ENCODE measurements at regions not wholly inside any gene's neighbourhood (a gene's known extent, or its start where the extent isn't known, plus 50 kb on each side); places are given as distances from the start of the nearest gene placed in this dataset.
"Not testable (repeated sequence)": the region's sequence is repeated elsewhere in the genome, so short reads cannot be mapped to it uniquely, and the experiment has no call there.

DNA sequence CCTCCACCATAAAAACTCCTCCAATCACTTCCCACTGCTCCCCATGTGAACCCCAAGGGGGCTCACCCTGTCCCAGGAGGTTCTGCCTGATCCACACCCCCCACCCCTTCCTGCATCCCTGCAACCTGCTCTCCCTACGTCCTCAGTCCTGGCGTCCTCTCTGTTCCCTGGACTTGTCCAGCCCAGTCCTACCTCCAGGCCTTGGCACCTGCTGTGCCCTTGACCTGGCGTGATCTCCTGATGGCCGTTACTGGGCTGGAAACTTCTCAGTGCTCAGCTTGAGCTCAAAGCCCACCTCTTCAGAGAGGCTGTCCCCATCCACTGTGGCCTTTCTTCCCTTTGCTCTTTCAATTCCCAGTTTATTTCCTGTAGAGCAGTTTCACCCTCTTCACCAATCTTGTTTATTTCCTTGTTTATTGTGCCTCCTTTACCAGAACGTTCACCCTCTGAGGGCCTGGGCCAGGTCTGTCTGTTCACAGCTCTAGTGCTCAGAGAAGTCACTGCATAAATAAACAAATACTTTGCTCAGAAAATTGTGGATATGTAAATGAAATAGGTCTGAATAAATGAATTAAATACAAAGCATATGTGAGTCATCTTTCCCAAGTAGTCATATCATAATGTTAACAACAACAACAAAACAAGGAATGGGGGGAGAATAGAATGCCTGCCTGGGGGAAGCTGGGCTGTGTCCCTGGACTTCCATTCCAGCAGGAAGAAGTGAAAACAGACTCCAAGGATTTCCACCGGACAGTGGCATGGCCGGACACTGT, 175.7 kb upstream of the SULF2 start:
- H3K9me3 ChIP-seq: no peaks in the 10 kb centered on the region
- no peak for ATAC-seq
- DNase-seq: no peak
- peaks cover 0 to 18% (median 2%) of the 10 kb centered on the region in 12 donors for H3K4me1 ChIP-seq
- TF ChIP-seq POLR2A (IDR thresholded peaks at IDR 0.05) (no peak), CTCF (IDR thresholded peaks at IDR 0.05) (no peak)
- H3K4me3 ChIP-seq: no peak overlapping the region
- WGBS, 4 donors: 77 to 80% (median 79%) methylated on average over 7 of the region's 7 CpGs
- no peak overlapping the region for H3K27ac ChIP-seq
- intact Hi-C loops (cut with DNase I): no loop called here
- H3K36me3 ChIP-seq: no peaks in the 10 kb centered on the region
- H3K27me3 ChIP-seq: no peaks in the 10 kb centered on the region

GRCh38 chr20:47960277-47960676, 175.0 kb upstream of the SULF2 start:
- ATAC-seq (no peak), DNase-seq (no peak)
- intact Hi-C loops (cut with DNase I): no loop called here
- Histone ChIP-seq H3K27me3 (no peaks in the 10 kb centered on the region), H3K9me3 (no peaks in the 10 kb centered on the region), H3K4me3 (no peak overlapping the region), H3K27ac (no peak overlapping the region), H3K4me1 (peaks cover 0 to 18% (median 2%) of the 10 kb centered on the region in 12 donors), H3K36me3 (no peaks in the 10 kb centered on the region)
- no peak for TF ChIP-seq CTCF (IDR thresholded peaks at IDR 0.05)
- TF ChIP-seq POLR2A (IDR thresholded peaks at IDR 0.05): no peak
- WGBS, 4 donors: 82 to 88% (median 87%) methylated on average over 8 of the region's 8 CpGs

DNA sequence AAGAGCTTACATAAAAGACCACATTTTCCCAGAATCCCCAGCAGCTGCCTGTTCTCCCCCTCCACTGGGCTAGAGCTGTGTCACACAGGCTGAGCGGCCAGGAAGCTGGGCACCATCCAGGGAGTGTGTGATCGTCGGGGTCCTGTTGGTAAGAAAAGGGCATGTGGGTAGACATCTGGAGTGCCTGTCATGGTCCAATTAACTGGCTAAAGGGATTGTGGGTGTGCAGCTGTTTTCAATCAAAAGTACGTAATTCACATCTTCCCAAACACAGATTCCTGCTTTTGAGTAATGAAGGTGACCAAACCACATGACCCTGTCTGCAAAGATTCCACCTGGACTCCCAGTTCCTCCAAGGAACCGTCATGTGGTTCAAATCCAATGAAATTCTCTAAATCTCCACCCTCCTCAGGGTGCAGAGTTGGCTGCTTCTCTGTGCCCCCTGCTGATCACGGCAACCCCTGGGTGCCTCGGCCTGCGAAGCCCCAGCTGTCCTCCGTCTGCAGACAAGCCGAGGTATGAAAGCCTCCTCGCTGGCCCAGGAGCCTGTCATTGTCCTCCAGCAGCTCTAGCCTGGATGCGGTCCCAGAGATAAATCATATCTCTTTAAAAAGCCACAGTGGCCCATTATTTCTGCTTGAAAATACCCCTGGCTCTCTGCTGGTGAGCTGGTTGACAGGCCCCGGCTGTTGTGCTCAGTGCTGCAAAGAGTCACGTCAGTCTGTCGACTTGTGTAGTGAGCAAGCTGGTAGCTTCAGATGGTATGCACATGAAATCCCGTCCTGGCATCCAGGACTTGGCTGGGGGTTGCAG, 172.9 kb upstream of the SULF2 start:
- intact Hi-C loops (cut with DNase I): loop anchor here in 1 of 10 donors (10.0 kb wide), 1 partner anchor 163 kb away; no protein-coding TSS in a partner anchor
- Histone ChIP-seq H3K4me1 (peaks cover 0 to 18% (median 2%) of the 10 kb centered on the region in 12 donors), H3K27ac (peak overlapping the region in 1 of 12 donors; percentile 26)
- not testable (repeated sequence) for H3K4me3 ChIP-seq, H3K9me3 ChIP-seq, H3K36me3 ChIP-seq, H3K27me3 ChIP-seq
- DNase-seq (peak in 2 of 5 donors; percentile 31 to 49), ATAC-seq (peak; percentile 27 to 39 (median 30))
- 49 to 82% (median 61%) methylated on average over 10 to 16 of the region's 16 CpGs for WGBS, 4 donors

DNA sequence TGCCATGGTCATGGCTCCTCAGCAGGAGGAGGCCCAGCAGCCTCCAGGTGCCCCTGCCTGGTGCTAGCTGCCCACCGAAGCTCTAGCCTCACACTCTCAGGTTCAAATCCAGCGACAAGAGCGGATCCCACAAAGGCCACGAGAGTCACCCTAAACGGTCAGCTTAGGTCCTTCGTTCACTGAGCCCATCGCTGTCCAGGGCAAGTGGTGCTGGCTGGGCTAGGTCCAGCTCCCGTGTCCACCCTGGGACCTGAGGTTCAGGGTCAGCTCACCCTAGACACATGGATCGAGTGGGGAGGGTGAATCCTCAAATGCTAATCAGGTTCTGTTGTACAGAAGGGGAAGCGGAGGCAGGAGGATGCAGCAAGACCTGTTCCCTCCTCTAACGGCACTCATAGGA, 171.9 kb upstream of the SULF2 start:
- H3K9me3 ChIP-seq: no peaks in the 10 kb centered on the region
- ATAC-seq (peak in 1 of 4 donors; percentile 7), DNase-seq (no peak)
- H3K4me1 ChIP-seq: peaks cover 0 to 18% (median 2%) of the 10 kb centered on the region in 12 donors
- H3K27me3 ChIP-seq: peaks cover 0 to 3% (median 0%) of the 10 kb centered on the region in 9 donors
- TF ChIP-seq POLR2A (IDR thresholded peaks at IDR 0.05) (no peak), CTCF (IDR thresholded peaks at IDR 0.05) (no peak)
- intact Hi-C loops (cut with DNase I): loop anchor here in 1 of 10 donors (10.0 kb wide), 1 partner anchor 162 kb away; no protein-coding TSS in a partner anchor
- no peak overlapping the region for H3K4me3 ChIP-seq
- 86 to 93% (median 90%) methylated on average over 11 of the region's 11 CpGs for WGBS, 4 donors
- H3K36me3 ChIP-seq: no peaks in the 10 kb centered on the region
- peak overlapping the region in 3 of 12 donors; percentile 27 to 57 (median 31) for H3K27ac ChIP-seq
